Glutamatergic neuron (in vitro differentiated cells): ENCODE measurements at regions not wholly inside any gene's neighbourhood (a gene's known extent, or its start where the extent isn't known, plus 50 kb on each side); places are given as distances from the start of the nearest gene placed in this dataset.

Source experiments
- DNase-seq: peaks from one replicate; pipeline ENCODE4 v3.0.0; 2022
- H3K27ac Mint-ChIP-seq: one replicate; pipeline ENCODE4 v1.8.0; 2020; ENCODE audit warnings: mild to moderate bottlenecking, mixed read lengths, inconsistent platforms; ENCODE audit not compliant: unreplicated experiment
- H3K27me3 Mint-ChIP-seq: one replicate; pipeline ENCODE4 v1.8.0; 2020; ENCODE audit warnings: mild to moderate bottlenecking, moderate library complexity, mixed read lengths, inconsistent platforms; ENCODE audit not compliant: unreplicated experiment
- H3K36me3 Mint-ChIP-seq: one replicate; pipeline ENCODE4 v1.8.0; 2020; ENCODE audit warnings: mild to moderate bottlenecking, mixed read lengths, inconsistent platforms; ENCODE audit not compliant: unreplicated experiment
- H3K4me1 Mint-ChIP-seq: one replicate; pipeline ENCODE4 v1.8.0; 2020; ENCODE audit warnings: mild to moderate bottlenecking, low read depth, mixed read lengths, inconsistent platforms; ENCODE audit not compliant: unreplicated experiment
- H3K4me3 Mint-ChIP-seq: one replicate; pipeline ENCODE4 v1.8.0; 2020; ENCODE audit warnings: mild to moderate bottlenecking, mixed read lengths, inconsistent platforms; ENCODE audit not compliant: unreplicated experiment
- H3K9me3 Mint-ChIP-seq: one replicate; pipeline ENCODE4 v1.8.0; 2020; ENCODE audit warnings: mild to moderate bottlenecking, moderate library complexity, mixed read lengths, inconsistent platforms; ENCODE audit not compliant: unreplicated experiment
- TF ChIP-seq, protein P1 (sequence below): fragments of 200-600 bp; sonication (generic); IDR thresholded peaks from one replicate; pipeline ENCODE4 v1.5.0; 2021; ENCODE audit not compliant: partially characterized antibody, unreplicated experiment

DNA sequence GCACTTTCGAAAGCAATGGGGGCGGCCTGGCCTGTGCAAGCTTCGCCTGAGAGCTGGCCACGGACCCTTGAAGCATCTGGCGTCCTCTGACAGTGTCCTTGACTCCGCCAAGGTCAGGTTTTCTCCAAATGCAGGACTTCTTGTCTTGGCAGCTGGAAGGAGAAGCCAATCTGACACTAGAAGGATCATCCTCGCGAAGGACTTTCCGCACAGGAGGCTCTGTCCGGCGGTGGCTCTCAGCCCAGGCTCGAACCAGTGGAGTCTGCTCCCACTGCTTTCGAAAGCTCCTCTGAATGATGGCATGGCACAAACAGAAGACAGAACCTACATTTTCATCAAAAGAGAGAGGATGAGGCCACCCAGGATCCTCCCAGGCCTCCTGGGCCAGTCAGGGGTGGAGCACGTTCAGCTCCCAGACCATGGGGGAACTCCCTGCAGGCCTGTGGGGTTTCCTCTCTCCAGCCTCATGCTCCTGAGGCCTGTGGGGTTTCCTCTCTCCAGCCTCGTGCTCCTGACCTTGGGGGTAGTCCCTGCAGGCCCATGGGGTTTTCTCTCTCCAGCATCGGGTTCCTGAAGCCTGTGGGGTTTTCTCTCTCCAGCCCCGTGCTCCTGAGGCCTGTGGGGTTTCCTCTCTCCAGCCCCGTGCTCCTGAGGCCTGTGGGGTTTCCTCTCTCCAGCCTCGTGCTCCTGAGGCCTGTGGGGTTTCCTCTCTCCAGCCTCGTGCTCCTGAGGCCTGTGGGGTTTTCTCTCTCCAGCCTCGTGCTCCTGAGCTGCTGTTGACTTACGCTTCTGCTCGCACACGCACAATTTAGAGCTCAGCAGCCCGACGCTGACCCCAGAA, 396.5 kb upstream of the SALL3 start:
- DNase-seq = no peak
- H3K27ac Mint-ChIP-seq = no peak overlapping the region
- H3K9me3 Mint-ChIP-seq = peaks cover 10% of the 10 kb centered on the region
- H3K4me3 Mint-ChIP-seq = no peak overlapping the region
- peaks cover 3% of the 10 kb centered on the region for H3K36me3 Mint-ChIP-seq
- H3K4me1 Mint-ChIP-seq = no peaks in the 10 kb centered on the region
- TF ChIP-seq, protein P1, sequence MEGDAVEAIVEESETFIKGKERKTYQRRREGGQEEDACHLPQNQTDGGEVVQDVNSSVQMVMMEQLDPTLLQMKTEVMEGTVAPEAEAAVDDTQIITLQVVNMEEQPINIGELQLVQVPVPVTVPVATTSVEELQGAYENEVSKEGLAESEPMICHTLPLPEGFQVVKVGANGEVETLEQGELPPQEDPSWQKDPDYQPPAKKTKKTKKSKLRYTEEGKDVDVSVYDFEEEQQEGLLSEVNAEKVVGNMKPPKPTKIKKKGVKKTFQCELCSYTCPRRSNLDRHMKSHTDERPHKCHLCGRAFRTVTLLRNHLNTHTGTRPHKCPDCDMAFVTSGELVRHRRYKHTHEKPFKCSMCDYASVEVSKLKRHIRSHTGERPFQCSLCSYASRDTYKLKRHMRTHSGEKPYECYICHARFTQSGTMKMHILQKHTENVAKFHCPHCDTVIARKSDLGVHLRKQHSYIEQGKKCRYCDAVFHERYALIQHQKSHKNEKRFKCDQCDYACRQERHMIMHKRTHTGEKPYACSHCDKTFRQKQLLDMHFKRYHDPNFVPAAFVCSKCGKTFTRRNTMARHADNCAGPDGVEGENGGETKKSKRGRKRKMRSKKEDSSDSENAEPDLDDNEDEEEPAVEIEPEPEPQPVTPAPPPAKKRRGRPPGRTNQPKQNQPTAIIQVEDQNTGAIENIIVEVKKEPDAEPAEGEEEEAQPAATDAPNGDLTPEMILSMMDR = no peak
- H3K27me3 Mint-ChIP-seq = peaks cover 3% of the 10 kb centered on the region

GRCh38 chr18:78583739-78584458, 395.7 kb upstream of the SALL3 start:
- no peak overlapping the region for H3K4me3 Mint-ChIP-seq
- H3K27me3 Mint-ChIP-seq = peaks cover 3% of the 10 kb centered on the region
- no peak overlapping the region for H3K27ac Mint-ChIP-seq
- TF ChIP-seq, protein P1 = no peak
- H3K9me3 Mint-ChIP-seq = peaks cover 10% of the 10 kb centered on the region
- H3K4me1 Mint-ChIP-seq = no peaks in the 10 kb centered on the region
- H3K36me3 Mint-ChIP-seq = no peaks in the 10 kb centered on the region
- no peak for DNase-seq

DNA sequence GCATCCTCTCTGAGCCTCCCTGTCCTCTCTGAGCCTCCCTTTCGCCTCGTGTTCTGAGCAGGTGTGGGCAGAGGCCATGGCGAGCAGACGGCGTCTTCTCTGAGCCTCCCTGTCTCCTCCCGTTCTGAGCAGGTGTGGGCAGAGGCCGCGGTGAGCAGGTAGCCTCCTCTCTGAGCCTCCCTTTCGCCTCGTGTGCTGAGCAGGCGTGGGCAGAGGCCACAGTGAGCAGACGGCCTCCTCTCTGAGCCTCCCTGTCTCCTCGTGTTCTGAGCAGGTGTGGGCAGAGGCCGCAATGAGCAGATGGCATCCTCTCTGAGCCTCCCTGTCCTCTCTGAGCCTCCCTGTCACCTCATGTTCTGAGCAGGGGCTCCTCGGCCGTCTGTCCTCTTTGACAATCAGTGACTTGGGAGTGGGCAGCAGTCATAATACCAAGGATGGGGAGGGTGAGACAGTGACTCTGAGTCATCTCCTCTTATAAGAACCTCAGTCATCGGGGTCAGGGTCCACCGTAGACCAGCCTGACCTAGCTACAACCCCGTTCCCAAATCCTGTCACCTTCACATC, 395.1 kb upstream of the SALL3 start:
- H3K36me3 Mint-ChIP-seq = no peaks in the 10 kb centered on the region
- no peaks in the 10 kb centered on the region for H3K4me1 Mint-ChIP-seq
- peaks cover 10% of the 10 kb centered on the region for H3K9me3 Mint-ChIP-seq

DNA sequence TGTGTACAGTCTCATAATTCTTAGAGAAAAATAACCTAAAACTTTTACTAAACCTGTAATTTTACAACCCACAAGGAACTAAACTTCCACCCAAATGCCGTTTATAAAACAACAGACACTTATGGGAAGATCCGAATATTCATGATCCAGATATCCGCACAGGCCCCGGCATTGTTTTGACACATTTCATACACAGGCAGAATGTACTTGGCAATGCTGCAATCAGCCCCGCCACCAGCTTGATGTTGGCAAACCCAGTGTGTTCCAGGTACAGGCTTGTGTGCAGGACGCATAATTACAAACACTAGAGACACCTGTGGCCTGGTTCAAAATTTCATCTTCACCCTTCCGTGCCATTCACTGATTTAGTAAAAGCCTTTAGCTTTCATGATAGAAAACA, 393.0 kb upstream of the SALL3 start:
- H3K27me3 Mint-ChIP-seq = peaks cover 1% of the 10 kb centered on the region
- no peak overlapping the region for H3K4me3 Mint-ChIP-seq
- no peaks in the 10 kb centered on the region for H3K36me3 Mint-ChIP-seq
- no peaks in the 10 kb centered on the region for H3K4me1 Mint-ChIP-seq
- H3K27ac Mint-ChIP-seq = no peak overlapping the region
- TF ChIP-seq, protein P1 = no peak
- H3K9me3 Mint-ChIP-seq = peaks cover 5% of the 10 kb centered on the region
- DNase-seq = no peak

More for the DNA sequence above, 395.1 kb upstream of the SALL3 start:
- no peak for DNase-seq
- TF ChIP-seq, protein P1 = no peak
- Mint-ChIP-seq H3K27ac (no peak overlapping the region), H3K4me3 (no peak overlapping the region), H3K27me3 (peaks cover 3% of the 10 kb centered on the region)
